ENCODE measurements at regions not wholly inside any gene's neighbourhood (a gene's known extent, or its start where the extent isn't known, plus 50 kb on each side); places are given as distances from the start of the nearest gene placed in this dataset.

- Histone ChIP-seq H3K4me1 (no peaks in the 10 kb centered on the region), H3K4me3 (no peak overlapping the region), H3K27me3 (no peaks in the 10 kb centered on the region), H3K36me3 (no peaks in the 10 kb centered on the region), H3K9me3 (no peaks in the 10 kb centered on the region), H3K27ac (no peak overlapping the region)
- in situ Hi-C loops (cut with MboI; ENCODE audit: low sequenced_read_pairs in 4 of 4) = no loop called here
- DNase-seq (no peak), ATAC-seq (no peak)
- TF ChIP-seq POLR2A (IDR thresholded peaks at IDR 0.05) (no peak), CTCF (IDR thresholded peaks at IDR 0.05 in 4 of 5, conservative IDR thresholded peaks at IDR 0.05 in 1 of 5) (no peak)
- intact Hi-C loops (cut with DNase I; ENCODE audit: low total_unique reads) = no loop called here
These were observed 53.5 kb upstream of the ACSL1 start for GRCh38 chr4:184879271-184879670.

DNA sequence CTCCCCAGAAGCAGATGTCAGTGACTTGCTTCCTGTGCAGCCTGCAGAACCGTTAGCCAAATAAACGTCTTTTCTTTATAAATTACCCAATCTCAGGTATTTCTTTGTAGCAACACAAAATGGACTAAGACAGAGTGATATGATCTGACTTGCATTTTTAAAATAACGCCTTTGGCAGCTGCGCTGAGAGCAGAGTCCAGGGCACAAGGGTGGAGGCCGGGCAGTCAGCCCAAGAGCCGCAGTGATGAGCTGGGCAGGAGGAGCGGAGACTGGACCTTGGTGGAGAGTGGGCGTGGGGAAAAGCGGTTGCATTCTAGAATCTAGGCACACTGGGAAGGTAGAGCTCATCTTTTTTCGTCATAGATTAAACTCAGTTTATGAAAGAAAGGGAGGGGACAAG, 56.5 kb upstream of the ACSL1 start:
- in situ Hi-C loops (cut with MboI; ENCODE audit: low sequenced_read_pairs in 4 of 4) = no loop called here
- H3K27me3 ChIP-seq = no peaks in the 10 kb centered on the region
- no peak overlapping the region for H3K4me3 ChIP-seq
- DNase-seq (no peak), ATAC-seq (no peak)
- H3K36me3 ChIP-seq = no peaks in the 10 kb centered on the region
- intact Hi-C loops (cut with DNase I; ENCODE audit: low total_unique reads) = no loop called here
- TF ChIP-seq POLR2A (IDR thresholded peaks at IDR 0.05) (no peak), CTCF (IDR thresholded peaks at IDR 0.05 in 4 of 5, conservative IDR thresholded peaks at IDR 0.05 in 1 of 5) (no peak)
- H3K27ac ChIP-seq = no peak overlapping the region
- no peaks in the 10 kb centered on the region for H3K9me3 ChIP-seq
- no peaks in the 10 kb centered on the region for H3K4me1 ChIP-seq

- in situ Hi-C loops (cut with MboI; ENCODE audit: low sequenced_read_pairs in 4 of 4) = no loop called here
- Histone ChIP-seq H3K27ac (no peak overlapping the region), H3K4me3 (no peak overlapping the region), H3K36me3 (no peaks in the 10 kb centered on the region), H3K27me3 (no peaks in the 10 kb centered on the region), H3K9me3 (no peaks in the 10 kb centered on the region), H3K4me1 (no peaks in the 10 kb centered on the region)
- intact Hi-C loops (cut with DNase I; ENCODE audit: low total_unique reads) = no loop called here
- TF ChIP-seq CTCF (IDR thresholded peaks at IDR 0.05 in 4 of 5, conservative IDR thresholded peaks at IDR 0.05 in 1 of 5) (no peak), POLR2A (IDR thresholded peaks at IDR 0.05) (no peak)
- ATAC-seq (no peak), DNase-seq (no peak)
These were observed 57.3 kb upstream of the ACSL1 start for GRCh38 chr4:184883024-184883423.

DNA sequence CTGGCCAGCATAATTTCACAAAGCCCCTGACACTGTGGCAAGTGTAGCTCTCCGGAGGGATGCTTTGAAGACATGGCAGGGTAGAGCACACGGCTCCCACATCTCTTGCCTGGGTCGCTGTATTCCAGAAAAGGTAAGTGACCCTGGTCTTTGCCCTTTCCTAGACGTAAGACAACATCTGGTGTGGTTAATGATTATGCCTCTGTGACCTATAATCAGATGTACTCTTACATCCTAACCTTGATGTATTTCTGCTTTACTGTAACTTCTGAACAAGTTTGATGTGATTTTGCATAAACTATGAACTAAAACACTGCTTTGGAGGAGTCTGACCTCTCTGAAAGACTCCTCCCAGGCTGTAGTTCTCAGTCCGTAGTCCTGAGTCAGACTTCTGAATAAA, 59.1 kb upstream of the ACSL1 start:
- H3K4me1 ChIP-seq = no peaks in the 10 kb centered on the region

More for the DNA sequence above, 59.1 kb upstream of the ACSL1 start:
- intact Hi-C loops (cut with DNase I; ENCODE audit: low total_unique reads) = no loop called here
- no peak overlapping the region for H3K4me3 ChIP-seq
- DNase-seq (no peak), ATAC-seq (no peak)
- H3K27me3 ChIP-seq = no peaks in the 10 kb centered on the region
- in situ Hi-C loops (cut with MboI; ENCODE audit: low sequenced_read_pairs in 4 of 4) = no loop called here
- H3K27ac ChIP-seq = no peak overlapping the region
- no peak for TF ChIP-seq POLR2A (IDR thresholded peaks at IDR 0.05)
- no peak for TF ChIP-seq CTCF (IDR thresholded peaks at IDR 0.05 in 4 of 5, conservative IDR thresholded peaks at IDR 0.05 in 1 of 5)
- no peaks in the 10 kb centered on the region for H3K9me3 ChIP-seq
- no peaks in the 10 kb centered on the region for H3K36me3 ChIP-seq

Measured in gastrocnemius medialis (tissue), 4 donors.